ENCODE measurements at regions not wholly inside any gene's neighbourhood (a gene's known extent, or its start where the extent isn't known, plus 50 kb on each side); places are given as distances from the start of the nearest gene placed in this dataset.

DNA sequence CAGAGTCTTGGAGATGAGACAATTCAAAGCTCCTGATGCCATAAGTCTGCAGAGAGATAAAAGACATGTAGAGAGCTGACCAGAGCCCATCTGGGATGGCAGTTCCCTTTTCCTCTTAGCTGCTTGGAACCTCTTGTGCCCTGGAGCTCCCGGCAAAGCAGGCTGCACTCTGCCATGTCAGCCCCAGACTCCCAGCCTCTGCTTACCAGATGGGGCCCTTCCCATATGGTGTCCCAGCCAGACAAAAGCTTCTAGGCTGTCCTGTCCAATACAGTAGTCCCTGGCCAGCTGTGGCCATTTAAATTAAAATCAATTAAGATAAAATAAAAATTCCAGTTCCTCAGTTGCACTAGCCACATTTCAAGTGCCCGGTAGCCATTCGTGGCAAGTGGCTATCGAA, 303.9 kb downstream of the TTC6 start:
- TF ChIP-seq EP300 (IDR thresholded peaks at IDR 0.05), result no peak
- TF ChIP-seq, protein P1, sequence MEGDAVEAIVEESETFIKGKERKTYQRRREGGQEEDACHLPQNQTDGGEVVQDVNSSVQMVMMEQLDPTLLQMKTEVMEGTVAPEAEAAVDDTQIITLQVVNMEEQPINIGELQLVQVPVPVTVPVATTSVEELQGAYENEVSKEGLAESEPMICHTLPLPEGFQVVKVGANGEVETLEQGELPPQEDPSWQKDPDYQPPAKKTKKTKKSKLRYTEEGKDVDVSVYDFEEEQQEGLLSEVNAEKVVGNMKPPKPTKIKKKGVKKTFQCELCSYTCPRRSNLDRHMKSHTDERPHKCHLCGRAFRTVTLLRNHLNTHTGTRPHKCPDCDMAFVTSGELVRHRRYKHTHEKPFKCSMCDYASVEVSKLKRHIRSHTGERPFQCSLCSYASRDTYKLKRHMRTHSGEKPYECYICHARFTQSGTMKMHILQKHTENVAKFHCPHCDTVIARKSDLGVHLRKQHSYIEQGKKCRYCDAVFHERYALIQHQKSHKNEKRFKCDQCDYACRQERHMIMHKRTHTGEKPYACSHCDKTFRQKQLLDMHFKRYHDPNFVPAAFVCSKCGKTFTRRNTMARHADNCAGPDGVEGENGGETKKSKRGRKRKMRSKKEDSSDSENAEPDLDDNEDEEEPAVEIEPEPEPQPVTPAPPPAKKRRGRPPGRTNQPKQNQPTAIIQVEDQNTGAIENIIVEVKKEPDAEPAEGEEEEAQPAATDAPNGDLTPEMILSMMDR (IDR thresholded peaks at IDR 0.05), result no peak

All from upper lobe of left lung (tissue), 4 donors.